Activated CD8-positive, alpha-beta memory T cell treated with anti-CD3 and anti-CD28 coated beads for 48 hours (primary cell): ENCODE measurements at regions not wholly inside any gene's neighbourhood (a gene's known extent, or its start where the extent isn't known, plus 50 kb on each side); places are given as distances from the start of the nearest gene placed in this dataset.

ENCODE experiments used
- DNase-seq, 3 experiments: peaks; one replicate each; pipeline ENCODE4 v3.0.0-alpha.2; 2020; ENCODE audit warnings: low read depth in 2 of 3, low spot score in 2 of 3

GRCh38 chr2:195498839-195499490 is 158.1 kb upstream of the SLC39A10 start:
- no peak for DNase-seq

DNA sequence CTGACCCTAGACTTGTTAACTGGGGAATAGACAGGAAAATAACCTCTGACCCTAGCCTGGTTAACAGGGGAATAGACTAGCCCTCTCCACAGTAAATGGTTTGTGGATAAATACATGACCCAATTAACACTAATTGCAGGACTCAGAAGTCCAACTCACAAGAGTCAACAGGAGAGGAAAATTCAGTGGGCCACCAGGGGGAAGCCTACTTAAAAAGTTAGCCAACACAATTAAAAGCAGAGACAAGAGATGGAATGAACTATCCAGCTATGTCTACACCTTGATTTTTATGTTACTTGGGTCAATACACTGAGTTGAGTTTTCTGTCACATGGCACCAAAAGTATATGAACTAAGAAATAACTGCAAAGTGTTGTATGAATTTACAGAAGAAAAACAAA is 158.8 kb upstream of the SLC39A10 start:
- no peak for DNase-seq

DNA sequence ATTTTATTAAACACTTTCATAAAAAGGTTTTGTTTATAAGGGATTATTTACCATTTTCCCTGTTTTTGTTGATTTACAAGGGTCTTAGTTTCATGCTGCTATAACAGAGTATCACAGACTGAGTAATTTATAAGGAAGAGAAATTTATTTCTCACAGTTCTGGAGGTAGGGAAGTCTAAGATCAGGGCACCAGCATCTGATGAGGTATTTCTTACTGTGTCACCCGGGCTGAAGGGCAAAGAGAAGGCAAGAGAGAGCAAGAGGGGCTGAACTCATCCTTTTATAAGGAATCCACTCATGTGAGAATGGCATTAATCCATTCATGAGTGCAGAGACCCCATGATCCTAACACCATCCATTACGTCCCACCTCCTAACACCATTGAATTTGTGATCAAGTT is 160.0 kb upstream of the SLC39A10 start:
- DNase-seq, result no peak

DNA sequence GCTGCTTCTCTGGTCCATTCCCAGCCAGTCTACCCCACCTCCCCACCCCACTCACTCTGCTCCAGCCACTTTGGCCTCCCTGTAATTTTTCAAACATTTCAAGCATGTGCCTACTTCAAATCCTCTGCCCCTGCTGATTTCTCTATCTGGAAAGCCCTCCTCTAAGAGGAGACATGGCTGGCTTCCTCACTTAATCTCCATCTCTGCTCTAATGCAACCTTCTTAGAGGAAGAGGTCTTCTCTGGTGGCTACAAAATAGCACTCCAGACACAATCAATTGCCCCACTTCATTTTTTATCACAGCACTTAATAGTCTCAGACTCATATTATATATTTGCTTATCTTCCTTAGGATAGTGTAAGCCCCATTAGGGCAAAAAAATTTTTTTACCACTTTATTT is 161.1 kb upstream of the SLC39A10 start:
- DNase-seq, result no peak

GRCh38 chr2:195495351-195495750 is 161.7 kb upstream of the SLC39A10 start:
- DNase-seq, result no peak

DNA sequence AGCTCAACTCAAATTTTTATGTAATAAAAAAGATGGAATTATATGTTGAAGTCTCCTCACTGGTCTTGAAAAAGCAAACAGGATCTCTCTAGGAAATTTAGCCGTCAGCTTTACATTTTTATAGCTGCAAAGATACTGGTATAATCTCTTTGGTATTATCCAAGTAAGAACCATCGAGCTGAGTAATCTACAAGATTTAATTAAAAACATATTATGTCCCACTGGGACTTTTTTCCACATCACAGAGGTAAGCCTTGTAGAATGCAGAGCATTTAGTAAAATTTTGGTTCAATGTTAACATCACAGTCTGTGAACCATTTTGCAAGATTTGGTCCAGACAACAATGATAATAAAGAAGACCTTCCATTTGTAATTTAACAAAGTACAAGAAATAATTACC is 162.6 kb upstream of the SLC39A10 start:
- DNase-seq, result no peak

GRCh38 chr2:195493416-195493815 is 163.6 kb upstream of the SLC39A10 start:
- DNase-seq, result no peak

GRCh38 chr2:195490319-195490718 is 166.7 kb upstream of the SLC39A10 start:
- no peak for DNase-seq

GRCh38 chr2:195489101-195489500 is 167.9 kb upstream of the SLC39A10 start:
- DNase-seq, result no peak

DNA sequence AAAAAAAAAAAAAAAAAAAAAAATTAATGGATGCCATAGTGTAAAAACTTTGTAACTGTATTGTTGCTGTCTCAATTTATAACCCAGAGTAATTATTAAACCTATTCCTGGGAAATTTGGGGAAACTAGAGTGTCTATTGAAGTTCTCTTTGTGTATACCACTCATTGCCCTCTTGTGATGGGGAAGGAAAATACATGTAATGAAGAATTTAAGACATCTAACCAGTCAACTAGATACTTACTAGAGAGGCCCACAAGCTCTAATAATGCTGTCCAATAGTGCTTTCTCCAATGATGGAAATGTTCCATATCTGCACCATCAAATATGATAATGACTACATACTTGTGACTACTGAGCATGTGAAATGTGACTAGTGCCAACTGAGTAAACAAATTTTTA is 168.5 kb upstream of the SLC39A10 start:
- DNase-seq, result no peak

- no peak for DNase-seq
Measured at GRCh38 chr2:195486987-195487644, 169.9 kb upstream of the SLC39A10 start.

GRCh38 chr2:195486520-195486919 is 170.5 kb upstream of the SLC39A10 start:
- no peak for DNase-seq

- DNase-seq, result no peak
Measured at GRCh38 chr2:195482010-195482409, 175.0 kb upstream of the SLC39A10 start.

- no peak for DNase-seq
Measured at GRCh38 chr2:195480121-195480520, 176.9 kb upstream of the SLC39A10 start.

DNA sequence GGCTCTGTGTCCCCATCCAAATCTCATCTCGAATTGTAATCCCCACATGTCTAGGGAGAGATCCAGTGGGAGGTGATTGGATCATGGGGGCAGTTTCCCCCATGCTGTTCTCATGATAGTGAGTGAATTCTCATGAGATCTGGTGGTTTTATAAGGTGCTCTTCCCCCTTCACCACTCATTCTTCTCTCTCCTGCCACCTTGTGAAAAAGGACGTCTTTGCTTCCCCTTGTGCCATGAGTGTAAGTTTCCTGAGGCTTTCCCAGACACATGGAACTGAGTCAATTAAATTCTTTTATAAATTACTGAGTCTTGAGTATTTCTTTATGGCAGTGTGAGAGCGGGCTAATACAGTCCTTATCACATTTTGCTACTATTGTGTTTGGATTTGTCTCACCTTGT is 177.6 kb upstream of the SLC39A10 start:
- no peak for DNase-seq

GRCh38 chr2:195477996-195478382 is 179.0 kb upstream of the SLC39A10 start:
- no peak for DNase-seq

DNA sequence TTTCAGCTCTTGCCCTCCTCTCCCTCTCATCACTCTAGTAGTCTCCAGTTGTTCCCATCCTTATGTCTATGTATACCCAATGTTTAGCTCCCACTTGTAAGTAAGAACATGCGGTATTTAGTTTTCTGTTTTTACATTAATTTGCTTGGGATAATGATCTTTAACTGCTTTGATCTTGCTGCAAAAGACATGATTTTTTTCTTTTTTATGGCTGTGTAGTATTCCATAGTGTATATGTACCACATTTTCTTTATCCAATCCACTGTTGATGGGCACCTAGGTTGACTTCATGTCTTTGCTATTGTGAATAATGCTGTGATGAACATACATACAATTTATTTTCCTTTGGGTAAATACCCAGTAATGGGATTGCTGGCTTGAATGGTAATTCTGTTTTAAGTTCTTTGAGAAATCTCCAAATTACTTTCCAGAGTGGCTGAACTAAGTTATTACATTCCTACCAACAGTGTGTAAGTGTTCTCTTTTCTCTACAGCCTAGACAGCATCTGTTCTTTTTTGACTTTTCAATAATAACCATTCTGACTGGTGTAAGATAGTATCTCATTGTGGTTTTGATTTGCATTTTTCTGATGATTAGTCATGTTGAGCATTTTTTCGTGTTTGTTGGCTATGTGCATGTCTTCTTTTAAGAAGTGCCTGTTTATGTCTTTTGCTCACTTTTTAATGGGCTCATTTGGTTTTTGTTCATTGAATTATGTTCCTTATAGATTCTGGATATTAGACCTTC is 179.6 kb upstream of the SLC39A10 start:
- no peak for DNase-seq

GRCh38 chr2:195475336-195475735 is 181.7 kb upstream of the SLC39A10 start:
- DNase-seq, result no peak

- no peak for DNase-seq
Measured at GRCh38 chr2:195473862-195474261, 183.2 kb upstream of the SLC39A10 start.

GRCh38 chr2:195472501-195473234 is 184.4 kb upstream of the SLC39A10 start:
- no peak for DNase-seq

DNA sequence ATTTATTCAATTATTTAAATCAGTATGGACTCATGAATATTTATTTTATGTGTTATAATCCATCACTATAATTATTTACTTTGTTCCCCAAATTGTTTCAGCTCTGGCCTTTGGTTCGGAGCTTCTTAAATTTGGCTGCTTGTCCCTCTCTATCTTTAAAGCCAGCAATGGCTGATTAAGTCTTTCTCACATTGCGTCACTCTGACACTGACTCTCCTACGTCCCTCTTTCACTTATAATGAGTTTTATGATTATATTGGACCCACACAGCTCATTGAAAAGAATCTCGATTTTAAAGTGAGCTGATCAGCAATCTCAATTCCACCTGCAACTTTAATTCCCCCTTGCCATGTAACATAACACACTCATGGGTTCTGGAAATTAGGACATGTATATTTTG is 185.2 kb upstream of the SLC39A10 start:
- no peak for DNase-seq

DNA sequence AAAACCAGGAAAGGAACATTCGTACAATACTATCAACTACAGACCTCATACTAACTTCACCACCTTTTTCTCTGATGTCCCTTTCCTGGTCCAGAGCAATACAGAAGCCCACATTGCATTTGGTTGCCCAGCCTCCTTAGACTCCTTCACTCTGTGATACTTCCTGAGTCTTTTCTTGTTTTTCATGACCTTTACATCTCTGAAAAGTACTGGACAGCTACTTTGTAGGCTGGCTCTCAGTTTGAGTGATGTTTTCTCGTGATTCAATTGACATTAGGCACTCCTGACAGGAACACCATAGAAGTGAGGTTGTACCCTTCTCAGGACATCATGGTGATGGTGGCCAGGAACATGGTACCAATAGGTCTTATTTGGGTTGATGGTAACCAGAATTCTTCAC is 185.9 kb upstream of the SLC39A10 start:
- DNase-seq, result no peak
